GM21619 (cell line): ENCODE measurements at regions not wholly inside any gene's neighbourhood (a gene's known extent, or its start where the extent isn't known, plus 50 kb on each side); places are given as distances from the start of the nearest gene placed in this dataset.
"Not testable (repeated sequence)": the region's sequence is repeated elsewhere in the genome, so short reads cannot be mapped to it uniquely, and the experiment has no call there.

ENCODE experiments used
- ATAC-seq: cut with Tn5 transposase; IDR thresholded peaks from one replicate; pipeline ENCODE4 v1.9.1; 2021; ENCODE audit not compliant: unreplicated experiment

DNA sequence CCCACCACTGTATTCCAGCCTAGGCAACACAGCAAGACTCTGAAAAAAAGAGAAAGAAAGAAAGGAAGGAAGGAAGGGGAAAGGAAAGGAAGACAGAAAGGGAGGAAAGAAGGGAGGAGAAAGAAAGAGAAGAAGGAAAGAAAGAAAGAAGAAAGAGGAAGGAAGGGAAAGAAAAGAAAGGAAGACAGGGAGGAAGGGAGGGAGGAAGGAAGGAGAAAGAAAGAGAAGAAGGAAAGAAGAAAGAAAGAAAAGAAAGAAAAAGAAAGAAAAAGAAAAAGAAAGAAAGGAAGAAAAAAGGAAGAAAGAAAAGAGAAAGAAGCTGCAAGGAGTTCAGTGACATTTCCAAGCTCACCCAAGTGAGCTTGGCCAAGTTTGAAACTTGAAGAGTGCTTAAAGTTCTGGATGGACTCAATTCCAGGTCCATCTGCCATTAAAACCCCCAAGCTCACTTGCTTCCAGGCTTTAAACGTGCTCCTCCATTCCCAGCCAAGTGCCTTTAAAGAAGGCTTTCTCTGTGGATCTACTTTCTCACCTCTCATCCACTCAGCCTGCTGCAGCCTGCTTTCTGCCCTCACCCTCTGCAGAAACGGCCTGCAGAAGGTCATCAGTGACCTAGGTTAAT lies 101.5 kb downstream of the VCPKMT start:
- no peak for ATAC-seq

DNA sequence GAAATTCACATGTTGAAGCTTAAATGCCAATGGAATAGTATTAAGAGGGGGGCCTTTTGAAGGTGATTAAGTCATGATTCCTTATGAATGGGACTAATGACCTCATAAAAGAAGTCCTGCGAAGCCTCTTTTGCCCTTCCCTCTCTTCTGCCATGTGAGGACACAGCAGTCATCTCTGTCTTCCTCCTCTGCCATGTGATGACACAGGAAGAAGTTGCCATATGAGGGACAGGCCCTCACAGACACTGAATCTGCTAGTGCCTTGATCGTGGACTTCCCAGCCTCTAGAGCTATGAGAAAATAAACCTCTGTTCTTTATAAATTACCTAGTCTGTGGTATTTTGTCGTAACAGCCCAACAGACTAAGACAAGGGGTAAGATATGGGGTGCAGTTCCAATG lies 100.7 kb downstream of the VCPKMT start:
- ATAC-seq: no peak

DNA sequence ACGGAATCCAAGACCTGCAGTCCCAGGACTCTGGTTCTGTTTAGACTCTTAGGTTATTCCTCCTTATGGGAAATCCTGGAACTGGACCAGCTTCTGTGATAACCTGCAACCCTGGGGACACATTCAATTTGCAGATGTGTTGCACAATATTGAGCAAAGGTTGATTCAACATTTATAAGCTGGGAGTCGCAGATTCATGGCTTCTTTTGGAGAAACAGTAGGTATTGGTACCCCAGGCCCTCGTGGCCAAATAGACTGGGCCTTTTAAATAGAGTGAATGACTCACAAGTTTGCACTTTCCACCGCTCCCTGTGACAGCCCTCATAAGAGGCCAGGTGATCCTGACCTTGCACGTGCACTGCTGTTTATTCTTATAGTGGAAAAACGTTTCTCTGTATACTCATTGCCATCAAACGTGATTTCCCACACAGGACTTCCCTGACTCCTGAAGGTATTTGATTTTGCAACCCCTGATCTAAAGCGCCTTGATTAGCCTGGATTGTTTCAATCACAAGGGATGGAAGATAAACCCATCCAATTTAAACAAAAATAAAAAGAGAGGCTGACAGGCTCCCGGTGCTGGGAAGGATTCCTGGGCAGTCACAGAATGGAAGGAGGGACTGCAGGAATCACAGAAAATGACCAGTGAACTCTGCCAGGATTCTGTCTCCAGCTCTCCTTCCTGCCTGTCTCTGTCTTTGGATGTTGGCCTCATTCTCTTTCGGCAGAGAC lies 98.0 kb downstream of the VCPKMT start:
- ATAC-seq: no peak

DNA sequence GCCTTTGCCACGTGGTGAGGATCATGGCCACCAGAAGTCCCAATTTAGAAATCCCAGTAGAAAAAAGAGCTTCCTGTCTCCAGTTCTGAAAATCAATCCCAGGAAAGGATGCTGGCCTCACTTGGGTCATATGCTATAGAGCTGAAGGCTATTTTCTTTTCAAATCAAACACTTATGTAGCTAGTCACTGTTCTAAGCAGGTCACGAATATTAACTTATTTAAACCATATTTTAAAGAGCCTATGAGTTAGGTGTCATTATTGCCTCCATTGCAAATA lies 97.5 kb downstream of the VCPKMT start:
- no peak for ATAC-seq

DNA sequence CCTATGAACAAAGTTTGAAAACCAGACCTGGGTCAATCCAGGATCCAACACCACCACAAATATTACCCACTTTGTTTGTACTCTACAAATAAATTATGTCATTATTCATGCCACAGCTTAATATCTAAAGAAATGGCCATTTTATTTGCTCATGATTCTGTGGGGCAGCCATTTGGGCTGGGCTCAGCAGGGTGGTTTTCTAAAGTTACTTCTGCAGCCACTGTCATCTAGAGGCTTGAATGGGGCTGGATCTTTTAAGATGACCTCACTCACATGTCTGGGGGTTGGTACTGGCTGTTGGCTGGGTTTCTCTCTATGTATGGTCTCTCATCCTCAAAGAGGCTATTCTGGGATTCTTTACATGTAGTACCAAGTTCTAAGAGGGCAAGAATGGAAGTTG lies 96.2 kb downstream of the VCPKMT start:
- no peak for ATAC-seq

DNA sequence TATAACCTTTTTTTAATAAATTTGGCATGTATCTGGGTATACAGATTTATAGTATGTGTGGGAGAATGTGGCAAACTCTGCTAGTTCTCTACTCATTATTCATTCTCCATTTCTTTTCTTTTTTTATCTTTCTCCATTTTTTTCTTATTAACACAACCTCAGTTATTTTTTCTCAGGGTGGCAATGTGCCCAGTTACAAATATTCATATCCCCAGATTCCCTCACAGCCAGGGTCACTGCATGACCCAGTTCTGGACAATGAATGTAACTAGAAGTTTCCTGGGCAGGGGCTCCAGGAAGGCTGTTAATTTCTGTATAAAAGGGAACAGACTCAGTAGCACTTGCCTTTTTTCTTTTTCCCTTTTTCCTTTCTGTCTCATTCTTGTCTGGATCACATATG lies 95.6 kb downstream of the VCPKMT start:
- no peak for ATAC-seq

DNA sequence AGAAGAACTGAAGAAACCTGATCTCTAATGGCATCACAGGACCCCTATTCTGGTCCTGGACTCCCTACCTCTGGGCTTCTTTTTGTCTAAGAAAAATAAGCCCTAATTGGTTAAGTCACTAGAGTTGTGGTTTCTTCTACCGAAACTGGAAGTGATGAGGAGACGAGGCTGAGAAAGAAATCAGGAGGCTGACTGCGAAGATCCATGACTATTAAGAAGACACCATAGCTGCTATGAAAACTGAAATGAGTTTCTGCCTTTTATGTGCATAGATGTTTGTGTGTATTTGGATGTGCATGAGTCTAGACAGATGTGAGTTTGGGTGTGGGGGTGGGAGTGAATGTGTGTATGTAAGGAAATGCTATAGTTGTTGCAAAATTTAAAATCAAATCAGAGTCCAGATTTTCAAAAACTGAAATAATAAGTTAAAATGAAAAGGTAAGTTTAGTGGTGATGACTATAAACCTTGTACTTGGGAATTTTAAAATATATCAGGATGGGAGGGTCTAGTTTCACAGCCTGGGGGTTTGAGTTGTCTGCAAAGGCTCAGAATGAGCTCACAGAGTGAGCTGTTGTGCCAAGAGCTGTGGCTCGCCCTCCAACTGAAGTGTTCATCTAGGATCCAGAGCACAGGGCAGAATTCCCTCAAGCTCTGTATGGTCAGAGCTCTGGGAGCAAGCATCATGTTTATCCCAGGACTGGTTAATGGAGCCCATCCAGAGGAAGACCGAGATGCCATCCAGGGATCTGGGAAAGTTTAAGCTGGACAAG lies 94.9 kb downstream of the VCPKMT start:
- no peak for ATAC-seq

DNA sequence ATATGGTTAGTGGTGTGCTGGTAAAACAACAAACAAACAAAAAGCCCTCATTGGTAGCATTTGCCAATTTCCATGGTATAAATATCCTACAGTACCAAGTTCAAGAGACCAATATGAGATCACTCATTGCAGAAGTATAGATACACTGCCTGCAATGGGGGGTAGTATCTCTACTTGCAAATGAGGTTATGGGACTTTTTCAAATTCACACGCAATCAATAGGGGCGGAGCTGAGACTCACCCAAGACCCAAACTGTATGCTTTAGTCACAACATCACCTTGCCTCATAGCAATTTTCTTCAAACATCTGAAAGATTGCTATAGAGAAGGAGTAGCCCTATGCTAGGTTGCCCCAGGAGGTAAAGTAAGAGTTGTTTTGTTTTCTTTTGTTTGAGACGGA lies 93.7 kb downstream of the VCPKMT start:
- no peak for ATAC-seq

DNA sequence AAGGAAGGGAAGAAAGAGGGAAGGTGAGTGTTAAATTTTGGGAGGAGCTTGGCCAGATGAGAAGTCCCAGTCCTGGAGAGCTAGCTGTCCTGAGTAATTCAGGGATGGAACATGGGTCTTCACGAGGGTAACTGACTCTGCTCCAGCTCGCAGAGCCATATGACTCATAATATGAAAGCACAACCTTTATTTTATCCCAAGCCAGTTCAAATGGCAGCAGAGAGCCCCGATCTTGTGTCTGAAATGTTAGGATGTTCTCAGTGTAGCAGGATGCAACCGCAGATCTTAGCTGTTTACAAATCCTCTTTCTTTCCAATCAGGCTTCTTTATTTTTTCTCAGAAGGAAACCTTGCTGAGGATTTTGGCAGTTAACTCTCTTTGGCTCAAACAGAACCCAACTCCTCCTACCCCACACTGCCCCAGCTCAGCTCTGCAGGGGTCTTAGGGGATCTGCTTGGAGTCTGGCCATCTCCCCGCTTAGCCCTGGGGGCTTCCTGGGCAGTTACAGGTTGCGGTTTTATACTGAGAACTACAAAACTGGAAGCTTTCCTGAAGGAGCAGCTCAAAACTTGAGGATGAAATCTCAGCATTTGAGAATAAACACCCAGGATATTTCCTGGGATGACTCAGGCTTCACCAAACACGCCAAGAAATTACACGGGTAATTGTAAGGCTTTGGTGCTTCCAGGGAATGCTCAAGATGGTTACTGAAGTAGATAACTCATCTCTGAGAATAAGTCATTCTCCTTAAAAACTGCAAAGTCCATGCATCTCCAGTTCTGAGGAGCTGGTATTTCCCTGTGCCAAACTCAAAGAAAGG lies 92.5 kb downstream of the VCPKMT start:
- ATAC-seq: no peak

DNA sequence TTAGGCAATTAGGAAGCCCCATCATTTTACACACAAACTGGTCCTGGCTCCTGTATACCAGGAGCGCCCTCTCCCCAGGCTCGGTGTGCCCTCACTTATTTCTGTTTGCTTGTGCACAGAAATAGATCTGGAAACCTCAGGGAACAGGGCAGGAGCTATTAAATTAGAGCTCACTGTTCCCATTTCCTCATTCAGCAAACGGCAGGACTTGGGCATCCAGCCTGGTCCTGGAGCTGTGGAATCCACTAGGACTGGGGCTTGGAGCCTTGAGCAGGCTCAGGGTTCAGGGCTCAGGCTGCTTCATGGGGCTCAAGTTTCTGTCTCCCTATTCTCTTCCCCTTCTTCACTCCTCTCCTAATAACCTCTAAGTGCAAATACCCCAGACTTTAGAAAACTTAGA lies 91.3 kb downstream of the VCPKMT start:
- ATAC-seq: no peak

DNA sequence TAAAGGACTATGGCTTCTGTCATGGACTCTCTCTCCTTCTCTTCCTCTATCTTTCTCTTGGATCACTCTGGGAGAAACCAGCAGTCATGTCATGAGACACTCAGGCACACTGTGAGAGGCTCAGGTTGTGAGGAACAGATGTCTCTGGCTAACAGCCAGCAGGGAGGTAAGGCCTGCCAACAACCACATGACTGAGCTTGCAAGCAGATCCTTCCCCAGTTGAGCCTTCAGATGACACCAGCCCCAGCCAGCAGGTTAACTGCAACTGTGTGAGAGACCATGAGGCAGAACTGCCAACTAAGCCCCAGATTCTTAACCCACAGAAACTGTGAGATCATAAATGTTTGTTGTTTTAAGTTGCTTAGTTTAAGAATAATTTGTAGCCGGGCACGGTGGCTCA lies 90.6 kb downstream of the VCPKMT start:
- no peak for ATAC-seq

DNA sequence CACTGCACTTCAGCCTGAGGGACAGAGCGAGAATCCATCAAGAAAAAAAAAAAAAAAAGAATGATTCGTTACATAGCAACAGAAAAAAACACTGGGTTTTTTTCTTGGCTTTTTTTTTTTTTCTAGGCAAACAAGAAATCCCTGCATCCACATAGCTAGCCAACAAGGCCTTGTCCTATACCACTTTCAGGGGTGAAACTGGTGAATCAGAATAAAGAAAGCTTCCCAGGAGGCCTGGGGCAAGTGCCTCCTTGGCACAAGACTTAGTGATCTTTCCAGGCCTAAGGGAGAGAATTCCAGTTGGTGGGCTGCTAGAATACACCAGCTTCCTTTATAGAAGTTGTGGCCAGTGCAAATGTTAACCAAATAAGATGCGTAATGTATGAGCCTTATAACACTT lies 90.0 kb downstream of the VCPKMT start:
- no peak for ATAC-seq

DNA sequence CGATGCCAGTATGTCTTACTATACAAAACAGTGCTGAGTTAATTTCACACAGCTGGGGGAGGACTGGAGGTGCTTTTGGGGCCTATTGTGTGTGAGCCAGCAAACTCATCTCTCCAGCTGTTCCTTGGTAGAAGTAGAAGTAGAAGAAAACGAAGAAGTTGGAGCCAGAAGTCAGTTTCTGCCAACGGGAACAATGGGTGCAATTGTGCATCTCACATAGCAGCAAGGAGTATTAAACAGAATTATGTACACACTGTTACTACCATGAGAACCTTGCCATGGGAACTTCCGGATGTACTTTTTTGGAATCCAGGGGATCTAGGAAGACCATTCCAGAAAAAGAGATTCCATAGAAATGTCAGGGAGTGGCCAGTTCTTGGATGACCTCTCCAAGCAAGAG lies 88.6 kb downstream of the VCPKMT start:
- ATAC-seq: no peak

DNA sequence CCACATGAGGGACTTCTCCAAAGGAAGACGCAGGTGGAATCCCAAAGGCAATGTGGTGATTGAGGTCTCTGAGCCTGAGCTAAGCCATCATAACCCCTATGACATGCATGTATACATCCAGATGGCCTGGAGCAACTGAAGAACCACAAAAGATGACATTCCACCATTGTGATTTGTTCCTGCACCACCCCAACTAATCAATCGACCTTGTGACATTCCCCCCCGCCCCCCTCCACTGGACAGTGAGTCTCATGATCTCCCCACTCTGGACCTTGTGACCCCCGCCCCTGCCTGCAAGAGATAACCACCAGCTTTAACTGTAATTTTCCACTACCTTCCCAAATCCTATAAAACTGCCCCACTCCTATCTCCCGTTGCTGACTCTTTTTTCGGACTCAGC lies 87.9 kb downstream of the VCPKMT start:
- ATAC-seq: no peak

DNA sequence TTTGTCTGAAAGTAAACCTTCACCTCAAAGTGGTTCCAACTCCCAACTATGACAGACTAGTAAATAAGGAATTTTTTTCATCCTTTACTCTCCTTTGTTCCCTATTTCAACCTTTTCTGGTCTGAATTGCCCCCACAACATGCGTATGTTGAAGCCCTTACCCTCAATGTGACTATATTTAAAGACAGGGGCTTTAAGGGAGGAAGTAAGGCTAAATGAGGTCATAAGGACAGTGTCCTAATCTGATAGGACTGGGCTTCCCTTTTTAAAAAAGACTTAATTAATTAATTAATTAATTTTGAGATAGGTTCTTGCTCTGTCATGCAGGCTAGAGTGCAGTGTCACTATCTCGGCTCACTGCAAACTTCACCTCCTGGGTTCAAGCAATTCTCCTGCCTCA lies 86.3 kb downstream of the VCPKMT start:
- ATAC-seq: no peak

DNA sequence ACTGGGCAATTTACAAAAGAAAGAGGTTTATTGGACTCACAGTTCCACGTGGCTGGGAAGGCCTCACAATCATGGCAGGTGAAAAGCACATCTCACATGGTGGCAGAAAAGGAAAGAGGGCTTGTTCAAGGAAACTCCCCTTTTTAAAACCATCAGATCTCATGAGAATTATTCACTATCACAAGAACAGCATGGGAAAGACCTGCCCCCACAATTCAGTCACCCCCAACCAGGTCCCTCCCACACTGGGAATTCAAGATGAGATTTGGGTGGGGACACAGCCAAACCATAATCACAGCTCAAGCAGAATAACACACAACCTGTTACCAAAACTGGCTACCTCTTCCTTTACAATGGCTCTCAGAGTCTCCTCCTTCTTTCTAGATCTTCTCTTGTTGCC lies 85.5 kb downstream of the VCPKMT start:
- ATAC-seq: not testable (repeated sequence)

DNA sequence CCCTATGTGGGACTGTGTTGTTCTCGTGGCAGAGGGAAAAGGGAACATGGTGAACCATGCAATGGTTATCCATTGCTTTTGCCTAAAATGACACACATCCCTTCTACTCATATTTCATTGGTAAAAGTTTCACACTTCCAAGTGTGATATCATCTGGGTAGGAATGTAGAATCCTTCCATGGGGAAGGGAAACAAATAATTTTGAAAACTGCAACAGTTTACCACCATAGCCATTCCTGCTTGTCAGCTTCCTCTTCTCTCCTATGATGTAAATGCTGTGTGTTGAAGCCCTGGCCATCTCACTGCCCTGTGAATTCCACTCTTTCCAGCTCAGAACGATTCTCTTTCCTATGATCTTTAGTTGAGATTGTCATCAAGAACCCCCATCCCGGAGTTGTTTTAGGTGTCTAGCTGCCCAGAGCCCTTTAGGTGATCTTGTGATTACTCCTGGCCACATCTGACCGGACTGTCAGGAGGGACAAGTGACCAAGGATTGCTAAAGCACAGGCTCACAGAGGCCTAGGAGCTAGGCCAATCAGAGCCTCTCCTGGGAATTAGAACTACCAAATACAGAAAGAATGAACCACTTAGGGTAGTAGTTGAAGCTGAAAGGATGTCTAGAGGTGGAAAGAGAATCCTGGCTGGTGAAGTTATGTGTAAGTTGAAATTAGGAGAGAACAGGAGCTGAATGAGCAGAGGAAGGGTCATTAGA lies 84.6 kb downstream of the VCPKMT start:
- no peak for ATAC-seq

DNA sequence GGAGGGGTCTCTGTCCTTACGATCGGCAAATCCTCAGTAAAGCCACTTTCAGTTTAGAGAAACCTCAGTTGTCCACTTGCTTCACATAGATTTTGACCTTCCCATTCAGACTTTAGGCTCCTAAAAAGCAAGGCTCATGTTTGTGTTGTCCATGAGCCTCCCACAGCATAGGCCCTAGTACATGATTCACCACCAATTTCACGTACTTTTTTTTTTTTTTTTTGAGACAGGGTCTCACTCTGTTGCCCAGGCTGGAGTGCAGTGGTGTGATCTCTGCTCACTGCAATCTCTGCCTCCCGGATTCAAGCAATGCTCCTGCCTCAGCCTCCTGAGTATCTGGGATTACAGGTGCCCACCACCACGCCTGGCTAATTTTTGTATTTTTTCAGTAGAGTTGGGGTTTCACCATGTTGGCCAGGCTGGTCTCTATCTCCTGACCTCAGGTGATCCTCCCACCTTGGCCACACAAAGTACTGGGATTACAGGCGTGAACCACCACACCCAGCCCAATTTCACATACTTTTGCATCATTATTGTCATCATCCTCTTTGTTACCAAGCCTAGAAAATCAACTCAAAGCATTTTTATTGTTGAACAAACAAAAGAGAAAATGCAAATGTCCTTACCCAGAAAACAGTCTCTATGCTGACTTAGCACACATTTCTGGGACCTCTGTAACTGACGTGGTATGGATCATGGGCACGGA lies 83.8 kb downstream of the VCPKMT start:
- ATAC-seq: not testable (repeated sequence)

DNA sequence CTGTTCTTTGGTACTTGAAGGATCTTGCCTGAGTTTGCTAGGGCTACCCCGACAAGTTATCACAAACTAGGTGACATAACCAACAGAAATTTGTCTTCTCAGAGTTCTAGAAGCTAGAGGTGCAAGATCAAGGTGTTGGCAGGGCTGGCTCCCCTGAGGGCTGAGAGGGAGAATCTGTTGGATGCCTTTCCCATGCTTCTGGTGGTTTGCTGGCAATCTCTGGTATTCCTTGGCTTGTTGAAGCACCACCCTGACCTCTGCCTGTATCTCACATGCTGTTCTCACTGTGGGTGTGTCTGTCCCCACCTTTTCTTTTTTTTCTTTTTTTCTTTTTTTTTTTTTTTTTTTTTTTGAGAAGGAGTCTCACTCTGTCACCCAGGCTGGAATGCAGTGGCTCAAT lies 81.2 kb downstream of the VCPKMT start:
- ATAC-seq: no peak

DNA sequence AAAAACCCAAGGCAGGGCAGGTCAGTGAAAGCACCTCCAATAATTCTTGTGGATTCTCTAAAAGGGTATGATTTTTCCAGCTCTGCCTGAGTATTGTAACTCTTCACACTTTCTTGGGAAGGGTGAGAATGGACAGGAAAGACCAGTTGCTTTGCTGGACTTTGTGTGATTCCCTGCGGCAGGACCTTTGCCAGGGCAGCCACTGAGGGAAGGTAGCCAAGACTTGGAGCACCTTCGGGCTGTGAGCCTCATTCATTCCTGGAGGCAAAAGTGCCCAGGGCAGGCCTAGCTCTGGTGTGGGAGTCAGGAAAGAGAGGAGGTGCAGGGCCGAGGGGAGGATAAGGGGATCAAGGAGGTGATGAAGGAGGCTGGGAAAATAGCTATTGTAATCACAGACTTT lies 80.2 kb downstream of the VCPKMT start:
- no peak for ATAC-seq
